NCI-H2107 treated with DMSO at 0.1 percent for 48 hours (cell line): ENCODE measurements at regions not wholly inside any gene's neighbourhood (a gene's known extent, or its start where the extent isn't known, plus 50 kb on each side); places are given as distances from the start of the nearest gene placed in this dataset.
A peak's percentile ranks its signal among the peaks of the same experiment; 100 is the strongest.
"Not testable (repeated sequence)": the region's sequence is repeated elsewhere in the genome, so short reads cannot be mapped to it uniquely, and the experiment has no call there.

Source experiments
- DNase-seq: peaks from one replicate; lab custom pipeline; 2025; ENCODE audit not compliant: unreplicated experiment; lab: John Stamatoyannopoulos, UW

DNA sequence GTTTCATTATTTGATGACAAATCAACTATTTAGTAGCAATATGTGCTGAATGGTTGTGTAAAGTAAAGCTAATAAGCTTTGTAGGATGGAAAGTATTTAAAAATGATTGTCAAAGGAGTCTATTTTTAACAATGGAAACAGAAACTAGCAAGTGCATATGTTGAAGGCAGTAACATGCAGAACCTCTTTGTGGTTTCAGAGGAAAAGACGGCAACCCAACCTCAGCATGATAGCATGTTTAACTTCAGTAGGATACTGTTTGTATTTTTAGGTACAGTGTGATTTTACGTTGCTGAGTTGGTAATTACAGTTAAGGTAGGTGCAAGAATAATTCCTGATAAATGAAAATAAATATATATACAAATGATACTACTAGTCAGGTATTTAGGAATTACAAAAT lies 545.4 kb downstream of the CDY1 start:
- DNase-seq: not testable (repeated sequence)

DNA sequence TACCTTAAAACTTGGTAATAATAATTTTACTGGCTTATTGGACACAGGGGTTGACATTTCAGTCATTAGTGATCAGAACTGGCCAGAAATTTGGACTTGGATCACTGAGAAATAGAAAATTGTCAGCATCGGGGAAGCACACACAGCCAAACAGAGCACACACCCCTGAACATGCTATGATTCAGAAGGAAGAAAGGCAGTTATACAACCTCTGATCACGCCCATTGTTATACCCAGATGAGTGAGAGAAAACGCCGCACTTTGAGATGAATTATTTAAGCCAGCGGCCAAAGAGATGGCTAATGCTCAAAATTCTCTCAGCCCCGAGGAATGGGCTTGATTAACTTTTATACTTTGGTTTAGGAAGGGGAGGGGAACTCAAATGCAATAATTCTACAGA lies 557.4 kb downstream of the CDY1 start:
- not testable (repeated sequence) for DNase-seq

DNA sequence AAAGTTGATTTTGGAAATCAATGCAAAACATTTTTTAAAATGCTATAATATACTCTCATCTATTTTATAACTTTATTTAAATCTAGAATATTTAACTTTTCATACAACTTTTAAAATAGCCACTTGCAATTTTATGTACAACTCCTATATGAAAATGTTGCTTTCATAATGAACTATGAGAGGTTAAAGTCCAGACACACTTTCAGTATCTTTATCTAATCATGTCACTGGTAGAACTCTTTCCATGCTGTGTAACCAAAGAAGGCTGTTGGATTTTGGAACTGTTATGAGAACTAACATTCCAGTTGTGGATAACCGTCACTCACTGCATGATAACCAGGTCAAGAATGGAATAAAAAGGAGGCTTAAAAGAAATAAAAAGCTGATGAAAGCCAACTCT lies 603.1 kb downstream of the CDY1 start:
- DNase-seq: not testable (repeated sequence)

DNA sequence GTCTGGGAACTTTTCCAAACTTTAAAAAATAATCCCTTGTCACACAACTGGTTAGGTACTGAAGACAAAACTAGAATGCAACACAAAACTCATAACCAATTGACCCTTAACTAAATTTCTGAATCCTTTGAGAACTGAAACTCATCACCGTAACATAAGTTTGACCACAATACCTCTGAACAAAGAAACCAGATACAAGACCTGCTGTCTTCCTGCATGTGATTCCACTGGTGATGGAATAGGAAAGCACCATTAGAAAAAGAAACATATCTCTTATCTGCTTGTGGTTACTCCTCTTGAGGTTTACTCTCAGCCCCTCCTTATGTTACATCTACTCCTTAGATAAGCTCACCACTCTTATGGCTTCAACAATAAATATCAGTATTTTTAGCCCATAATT lies 603.6 kb downstream of the CDY1 start:
- DNase-seq: not testable (repeated sequence)

DNA sequence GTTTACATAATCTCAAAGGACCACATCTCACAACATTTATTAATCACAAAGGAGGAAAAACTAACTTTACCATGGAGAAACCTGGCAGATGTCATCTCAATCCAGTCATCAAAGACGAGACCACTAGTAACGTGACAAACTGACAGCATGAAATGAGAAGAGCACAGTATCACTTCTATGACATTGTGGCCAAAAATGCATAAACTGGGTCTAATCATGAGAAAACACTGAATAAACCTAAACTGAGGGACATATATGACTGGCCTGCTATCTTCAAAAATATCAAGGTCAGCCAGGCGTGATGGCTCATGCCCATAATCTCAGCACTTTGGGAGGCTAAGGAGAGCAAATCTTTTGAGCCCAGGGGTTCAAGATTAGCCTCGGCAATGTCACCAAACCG lies 619.0 kb downstream of the CDY1 start:
- not testable (repeated sequence) for DNase-seq

DNA sequence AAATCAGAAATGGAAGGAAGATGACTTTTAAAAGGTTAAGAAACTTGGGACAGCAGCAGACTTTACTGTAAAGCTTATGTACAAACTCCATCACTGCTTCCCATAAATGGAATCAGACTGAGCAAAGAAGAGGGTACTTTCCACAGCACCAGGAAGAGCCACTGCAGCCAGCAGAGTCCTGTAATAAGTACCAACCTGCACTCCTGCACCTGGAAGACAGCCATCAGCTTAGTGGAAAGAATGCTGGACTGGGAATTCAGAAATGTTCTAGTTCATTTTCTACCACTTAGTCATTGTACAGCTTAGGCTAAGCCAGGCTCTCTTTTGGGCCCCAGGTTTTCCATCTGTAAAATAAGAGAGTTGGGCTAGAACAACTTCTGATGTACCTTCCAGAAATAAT lies 632.3 kb downstream of the CDY1 start:
- DNase-seq: not testable (repeated sequence)

DNA sequence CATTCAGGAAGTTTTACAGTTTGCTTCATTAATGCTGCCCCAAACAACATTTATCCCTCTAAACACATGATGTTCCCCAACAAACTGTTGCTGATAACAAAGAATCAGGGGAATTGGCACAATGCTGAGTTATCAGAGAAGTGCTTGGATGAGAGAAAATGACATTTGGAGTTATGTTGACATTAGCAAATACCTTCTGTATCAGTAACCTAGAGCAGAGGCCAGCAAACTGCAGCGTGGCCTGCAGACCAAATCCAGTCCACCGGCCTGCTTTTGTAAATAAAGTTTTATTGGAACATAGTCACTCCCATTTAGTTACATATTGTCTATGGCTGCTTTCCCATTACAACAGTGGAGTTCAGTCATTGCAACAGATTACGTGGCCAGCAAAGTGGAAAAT lies 643.5 kb downstream of the CDY1 start:
- DNase-seq: not testable (repeated sequence)

DNA sequence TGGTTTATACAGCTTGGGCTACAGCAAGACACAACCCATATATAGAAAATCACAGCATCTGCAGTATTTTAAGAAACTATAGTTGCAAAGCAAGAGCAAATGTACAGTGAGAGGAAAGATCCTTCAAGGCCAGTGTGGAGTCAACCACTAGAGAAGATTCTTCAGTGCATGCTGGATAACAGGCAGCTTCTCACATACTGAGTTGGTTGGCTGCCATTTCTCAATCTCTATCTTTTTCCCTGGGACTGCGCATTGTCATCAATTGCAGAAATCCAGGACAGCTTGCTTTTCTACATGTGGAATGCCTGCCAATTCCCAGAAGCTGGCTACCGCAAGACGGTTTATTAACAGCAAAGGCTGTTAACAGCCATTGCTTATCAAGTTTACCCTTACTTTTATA lies 646.5 kb downstream of the CDY1 start:
- DNase-seq: not testable (repeated sequence)

DNA sequence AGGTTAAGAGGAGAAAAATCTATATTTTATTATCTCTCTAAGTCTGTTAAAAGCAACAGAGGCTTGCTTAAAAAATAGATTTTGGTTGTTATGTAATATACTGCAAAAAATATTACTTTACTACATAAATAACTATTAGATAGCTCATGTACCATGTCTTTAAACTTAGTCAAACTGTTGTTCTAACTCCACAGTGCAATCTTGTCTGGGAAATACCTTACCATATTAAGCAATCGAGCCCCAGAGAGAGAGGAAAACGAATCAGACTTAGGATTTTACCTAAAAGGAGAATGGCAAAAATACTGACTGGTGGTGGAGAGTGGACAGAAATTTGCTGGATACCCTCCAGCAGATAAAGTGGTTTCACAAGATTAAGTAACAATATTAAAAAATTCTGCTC lies 647.0 kb downstream of the CDY1 start:
- not testable (repeated sequence) for DNase-seq

DNA sequence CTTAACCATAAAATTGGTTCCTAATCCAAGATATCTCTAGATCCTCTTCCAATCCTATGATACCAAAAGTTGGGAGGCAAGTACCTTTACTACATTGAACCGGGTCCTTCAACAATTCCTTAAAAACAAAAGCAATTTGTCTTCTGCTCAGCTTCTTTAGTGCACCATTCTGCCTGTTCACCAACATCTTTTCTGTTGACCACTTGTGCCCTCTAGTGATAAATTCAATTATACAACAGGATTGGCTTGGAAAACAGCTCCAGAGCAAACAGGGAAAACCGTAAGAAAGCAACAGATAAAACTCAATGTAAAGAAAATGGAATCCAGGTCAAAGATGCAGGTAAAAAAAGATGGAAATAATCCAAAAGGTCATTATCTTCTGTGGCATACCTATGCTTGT lies 651.2 kb downstream of the CDY1 start:
- not testable (repeated sequence) for DNase-seq

DNA sequence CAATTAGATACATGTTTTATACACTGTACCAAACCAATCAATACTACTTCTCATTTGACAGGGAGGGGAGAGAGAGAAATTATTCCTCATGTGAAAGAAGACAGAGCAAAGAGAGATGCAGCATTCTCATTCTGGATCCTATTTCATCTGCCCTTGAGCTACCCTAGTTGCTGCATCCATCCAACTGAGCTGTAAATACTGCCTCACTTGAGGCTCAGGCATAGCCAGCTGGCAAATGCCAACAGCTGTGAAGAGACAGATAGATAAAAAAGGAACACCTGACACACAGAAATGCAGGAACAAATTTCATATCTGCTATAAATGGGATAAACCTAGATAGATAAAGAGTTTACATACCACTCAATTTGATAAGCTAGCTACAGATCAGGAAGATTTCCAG lies 684.1 kb downstream of the CDY1 start:
- not testable (repeated sequence) for DNase-seq

DNA sequence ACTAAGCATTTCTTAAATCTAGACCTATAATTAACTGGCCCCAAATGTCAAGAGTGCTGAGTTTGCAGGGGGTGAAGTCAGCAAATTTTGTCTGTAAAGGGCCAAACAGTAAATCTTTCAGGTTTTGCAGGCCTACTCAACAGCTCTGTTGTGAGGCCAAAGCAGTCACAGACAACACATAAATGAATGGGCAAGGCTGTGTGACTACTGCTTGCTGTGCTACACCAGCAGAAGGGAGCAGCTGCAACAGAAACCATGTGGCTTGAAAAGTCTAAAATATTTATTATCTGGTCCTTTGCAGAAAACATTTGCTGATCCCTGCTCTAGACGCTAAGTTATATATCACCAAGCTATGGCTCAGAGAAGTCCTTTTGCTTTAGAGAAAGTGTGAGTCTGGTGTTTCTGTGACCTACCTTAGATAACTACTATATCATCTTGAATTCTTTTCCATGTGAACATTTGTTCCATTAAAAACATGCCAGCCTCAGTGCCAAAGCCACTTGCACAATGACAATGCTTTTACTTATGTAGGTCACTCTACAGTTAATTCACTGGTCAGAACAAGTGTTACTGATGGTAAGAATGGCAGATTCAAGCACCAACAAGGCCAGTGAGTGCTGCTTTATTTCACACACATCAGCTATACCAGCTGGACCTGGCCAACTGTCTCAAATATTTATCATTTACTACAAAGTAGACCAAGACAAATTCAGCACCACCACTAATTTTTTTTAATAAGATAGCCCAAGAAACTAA lies 684.9 kb downstream of the CDY1 start:
- DNase-seq: not testable (repeated sequence)

DNA sequence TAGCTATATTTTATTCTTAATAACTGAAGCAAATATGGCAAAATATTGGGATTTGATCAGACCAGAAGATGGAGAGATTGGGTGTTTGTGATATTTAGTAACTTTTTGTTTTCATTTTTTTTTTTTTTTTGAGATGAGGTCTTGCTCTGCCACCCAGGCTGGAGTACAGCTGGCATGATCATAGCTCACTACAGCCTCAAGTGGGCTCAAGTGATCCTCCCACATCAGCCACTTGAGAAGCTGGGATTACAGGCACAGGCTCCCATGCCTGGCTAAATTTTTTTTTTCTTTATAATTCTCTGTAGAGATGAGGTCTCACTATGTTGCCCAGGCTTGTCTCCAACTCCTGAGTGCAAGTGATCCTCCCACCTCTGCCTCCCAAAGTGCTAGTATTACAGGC lies 686.4 kb downstream of the CDY1 start:
- DNase-seq: not testable (repeated sequence)

DNA sequence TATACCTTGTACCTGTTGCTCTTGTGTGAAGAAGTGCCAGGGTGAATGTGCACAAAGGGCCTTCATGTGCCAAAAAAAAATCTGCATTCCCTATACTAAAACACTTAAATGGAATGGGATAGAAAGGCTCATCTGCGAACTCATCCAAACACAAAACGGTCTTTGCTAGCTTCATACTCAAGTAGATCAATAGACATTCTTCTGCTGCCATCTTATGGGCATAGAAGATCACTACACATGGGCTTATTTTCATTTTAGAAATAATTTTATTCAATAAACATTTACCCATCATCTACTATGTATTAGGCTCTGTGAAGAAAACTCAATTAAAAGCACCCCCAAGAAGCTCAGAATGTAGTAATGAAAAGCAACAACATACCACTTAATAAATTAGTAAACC lies 693.1 kb downstream of the CDY1 start:
- peak; percentile 23 for DNase-seq

DNA sequence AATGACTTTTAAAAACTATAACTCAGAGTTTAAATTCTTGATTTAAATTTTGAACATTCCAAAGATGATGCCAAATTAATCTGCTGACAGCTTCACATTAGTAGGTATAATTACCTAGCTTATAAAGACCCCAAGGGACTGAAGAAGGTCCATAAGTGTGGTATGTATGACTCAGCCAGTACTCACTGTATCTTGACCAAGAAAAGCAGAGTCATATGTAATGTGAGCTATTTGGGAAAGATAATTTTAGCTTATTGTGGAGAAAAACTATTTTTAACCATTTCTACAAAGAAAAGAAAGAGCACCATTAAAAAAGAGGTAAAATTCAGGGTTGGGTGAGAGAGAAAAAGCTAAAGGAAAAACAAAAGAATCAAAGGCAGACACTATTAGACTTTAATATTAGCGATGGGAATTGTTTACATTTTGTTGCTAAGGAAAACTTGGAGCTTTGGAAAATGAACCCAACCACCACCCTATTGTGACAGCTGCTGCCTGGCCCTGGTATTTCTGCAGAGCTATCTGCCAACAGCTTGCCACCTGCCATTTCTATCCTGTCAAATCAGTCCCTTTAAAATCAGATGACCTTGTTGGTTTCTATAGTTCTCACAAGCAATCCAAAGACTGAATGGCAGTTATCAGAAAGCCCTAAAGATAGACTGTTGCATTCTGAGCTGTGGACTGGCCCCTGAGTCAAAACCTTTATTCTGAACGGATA lies 697.7 kb downstream of the CDY1 start:
- not testable (repeated sequence) for DNase-seq

DNA sequence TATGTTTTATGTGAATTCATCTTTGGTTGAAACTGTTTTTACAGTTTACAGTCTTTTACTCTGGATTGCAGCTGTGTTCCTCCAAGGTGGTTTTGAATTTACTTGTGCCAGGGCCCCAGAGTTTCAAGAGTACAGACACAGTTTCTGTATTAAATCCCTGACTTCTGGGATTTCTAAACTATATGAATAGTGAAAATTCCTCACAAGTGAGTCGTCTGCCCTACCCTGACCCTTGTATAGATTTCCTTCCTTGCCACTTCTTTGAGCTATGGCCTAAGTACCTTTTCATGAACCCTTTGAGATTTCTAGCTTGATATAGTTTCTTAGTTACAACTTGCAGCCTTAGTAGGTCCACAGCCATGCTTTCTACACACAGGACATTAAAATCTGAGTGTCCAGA lies 700.8 kb downstream of the CDY1 start:
- not testable (repeated sequence) for DNase-seq

DNA sequence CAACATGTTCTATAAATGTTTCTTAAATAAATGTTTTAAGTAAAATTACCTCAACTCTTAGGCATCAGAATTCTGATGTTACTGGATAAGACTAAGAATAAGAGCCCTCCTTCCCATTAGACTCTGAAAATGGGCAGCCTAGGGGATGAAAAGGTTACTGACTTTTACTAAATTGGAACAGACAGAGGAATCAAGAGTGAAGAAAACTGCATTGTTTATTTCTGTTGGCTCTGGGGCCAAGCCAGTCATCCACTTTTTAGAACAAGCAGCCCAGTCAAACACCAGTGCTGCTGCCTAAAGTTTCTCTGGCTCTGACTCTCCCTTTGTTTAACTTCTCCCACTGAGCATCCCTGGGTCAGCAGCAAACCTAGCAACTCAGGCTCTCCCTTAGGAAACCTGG lies 731.0 kb downstream of the CDY1 start:
- DNase-seq: not testable (repeated sequence)

DNA sequence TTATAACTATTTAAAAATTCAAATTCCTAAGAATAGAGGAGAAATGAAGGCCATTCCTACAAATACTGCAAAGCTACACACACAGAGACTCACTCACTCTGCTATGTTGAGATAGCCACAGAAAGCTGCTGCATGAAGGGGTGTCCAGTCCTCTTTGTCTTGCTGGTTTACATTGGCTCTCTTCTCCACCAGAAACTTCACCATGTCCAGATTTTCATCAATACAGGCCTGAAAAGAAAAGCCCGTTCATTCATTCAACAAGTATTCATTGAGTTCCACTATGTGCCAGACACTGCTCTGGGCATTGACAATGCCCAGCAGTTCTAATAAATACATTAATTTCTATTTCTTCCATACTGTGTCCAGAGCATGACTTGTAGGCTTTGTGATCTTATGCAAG lies 732.3 kb downstream of the CDY1 start:
- no peak for DNase-seq

DNA sequence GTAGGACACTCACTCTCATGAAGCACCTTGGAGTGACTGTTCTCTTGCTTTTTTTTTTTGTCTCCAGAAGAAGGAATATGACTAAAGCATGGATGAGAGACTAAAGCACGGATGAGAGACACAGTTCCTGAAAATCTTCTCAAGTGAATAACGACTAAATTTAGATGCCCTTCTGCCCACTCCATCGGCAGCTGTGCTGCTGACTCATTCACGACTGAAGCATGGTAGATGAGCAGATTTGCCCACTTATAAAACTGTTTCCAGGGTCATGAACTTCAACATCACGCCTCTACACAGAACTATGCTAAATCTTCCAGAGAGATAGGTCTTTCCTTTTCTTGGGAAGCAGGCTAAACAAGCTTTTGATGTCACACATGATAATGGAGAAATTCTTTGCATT lies 738.0 kb downstream of the CDY1 start:
- not testable (repeated sequence) for DNase-seq

DNA sequence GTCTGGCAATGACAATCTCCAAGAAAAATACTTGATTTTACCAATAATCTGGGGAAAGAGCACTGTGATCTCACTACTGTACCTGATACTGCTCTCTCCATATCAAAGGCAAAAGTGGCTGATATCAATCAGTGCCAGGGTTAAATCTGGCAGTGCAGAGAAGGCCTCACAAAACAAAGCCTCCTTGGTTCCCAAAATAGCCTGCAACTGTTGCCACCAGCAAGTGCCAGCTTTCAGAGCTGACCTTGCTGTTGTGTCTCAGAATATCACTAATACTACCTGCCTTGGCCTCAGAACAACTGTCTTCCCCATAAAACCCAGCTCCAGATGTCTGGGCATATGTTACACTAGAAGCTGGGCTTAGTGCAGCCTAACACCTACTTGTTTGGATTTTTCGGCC lies 738.6 kb downstream of the CDY1 start:
- not testable (repeated sequence) for DNase-seq

DNA sequence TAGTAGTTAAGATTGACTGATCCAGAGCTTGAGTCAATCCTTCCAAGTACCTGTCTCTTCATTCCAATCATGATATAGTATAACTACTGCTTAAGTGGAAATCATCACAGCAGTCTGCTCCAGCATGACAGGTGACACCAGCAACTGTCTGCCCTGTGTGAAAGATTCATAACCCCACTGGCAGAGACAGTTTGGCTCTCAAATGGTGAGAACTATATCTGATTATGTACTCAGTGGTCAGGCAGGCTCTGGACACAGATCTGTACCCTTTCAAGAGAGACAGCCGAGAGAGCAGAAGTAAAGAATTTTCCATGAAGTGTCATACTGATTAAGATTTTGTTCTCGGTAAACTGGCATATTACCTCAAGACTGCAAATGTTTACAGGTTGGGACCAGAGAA lies 741.5 kb downstream of the CDY1 start:
- DNase-seq: not testable (repeated sequence)

DNA sequence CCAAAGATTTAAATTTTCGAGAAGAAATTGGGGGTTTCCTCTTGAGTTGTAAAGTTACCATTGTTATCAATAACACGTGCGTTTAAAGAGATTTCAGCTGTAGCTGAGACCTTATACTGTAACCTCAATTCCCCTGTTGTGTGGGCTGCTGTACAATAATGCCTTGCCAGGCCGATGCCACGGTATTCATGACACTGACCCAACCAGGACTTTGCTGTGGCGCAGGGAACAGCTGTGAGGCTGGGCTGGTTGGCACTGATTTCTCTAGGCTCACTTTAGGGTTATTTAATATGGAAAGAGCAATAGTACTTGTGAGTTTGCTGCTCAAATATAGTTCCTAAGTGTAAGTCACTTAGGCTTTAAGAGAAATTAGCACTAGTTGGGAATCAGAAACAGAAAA lies 744.2 kb downstream of the CDY1 start:
- not testable (repeated sequence) for DNase-seq
